HepG2 (cell line): ENCODE measurements at regions not wholly inside any gene's neighbourhood (a gene's known extent, or its start where the extent isn't known, plus 50 kb on each side); places are given as distances from the start of the nearest gene placed in this dataset.

ENCODE experiments used
- ATAC-seq: fragments of 200-7000 bp; cut with Tn5 transposase; 3 replicates; pipeline ENCODE4 v1.9.1; 2020; ENCODE audit warnings: mild to moderate bottlenecking, moderate library complexity
- BruUV-seq: library from RNA; stranded (reverse); fragments of 400-500 nt; replicated peaks from 2 replicates; lab custom pipeline; 2021; lab: Mats Ljungman, UMichigan
- CTCF ChIA-PET: fragments of 300-600 bp; formaldehyde crosslinking; extraction: SDS; loops from one replicate; lab custom pipeline; 2021; ENCODE audit warnings: low total read pairs, inconsistent platforms, low intra/inter-chr PET ratio; lab: Yijun Ruan, JAX
- POLR2A ChIA-PET: fragments of 350-600 bp; sonication (Branson Sonifier 250); formaldehyde crosslinking; loops from one replicate; lab custom pipeline; 2020; ENCODE audit warnings: antibody characterized with exemption, inconsistent platforms; lab: Yijun Ruan, JAX
- DNase-seq: peaks from one replicate; pipeline ENCODE4 v3.0.0-alpha.2; 2015; ENCODE audit warnings: low spot score
- FAIRE-seq: peaks from 3 replicates; lab custom pipeline; 2011; peaks lifted over from hg19 to GRCh38; lab: Jason Lieb, UNC
- H2AFZ ChIP-seq: one replicate; pipeline ENCODE4 v1.6.1; 2011; ENCODE audit warnings: low read length, inconsistent platforms
- H3K27ac ChIP-seq: fragments of 300-600 bp; 3 replicates; pipeline ENCODE4 v1.8.0; 2011; ENCODE audit warnings: mixed run types, mild to moderate bottlenecking, mixed read lengths, low read length, inconsistent platforms; ENCODE audit not compliant: insufficient read depth; ENCODE audit errors: extremely low read length
- H3K27me3 ChIP-seq, 2 experiments: fragments of 200-600 bp in 1 of 2; 2 replicates in 1 of 2; 3 replicates in 1 of 2; pipeline versions ENCODE4 v1.6.0 to v1.8.0; 2011; ENCODE audit warnings: low read length in 2 of 2, mild to moderate bottlenecking in 2 of 2, moderate library complexity in 2 of 2, inconsistent platforms in 1 of 2; ENCODE audit not compliant: insufficient read depth in 2 of 2, control insufficient read depth in 1 of 2
- H3K36me3 ChIP-seq, 2 experiments: fragments of 200-600 bp in 1 of 2; replicated peaks in 1 of 2; 2 replicates in 1 of 2; 3 replicates in 1 of 2; pipeline versions ENCODE4 v1.5.1 to v1.8.0; 2011; ENCODE audit warnings: low read length in 2 of 2, inconsistent platforms in 1 of 2; ENCODE audit not compliant: insufficient read depth in 2 of 2, control insufficient read depth in 1 of 2
- H3K4me1 ChIP-seq: 2 replicates; pipeline ENCODE4 v1.5.1; 2012; ENCODE audit warnings: low read length, inconsistent platforms; ENCODE audit not compliant: insufficient read depth
- H3K4me2 ChIP-seq: 2 replicates; pipeline ENCODE4 v1.6.0; 2011; ENCODE audit warnings: low read depth, low read length, inconsistent platforms
- H3K4me3 ChIP-seq, 3 experiments: fragments of 200-600 bp in 1 of 3; sonication (generic), shearing (Covaris generic) in 1 of 3; replicated peaks in 1 of 3; 2 replicates each; pipeline ENCODE4 v1.5.1; 2011 to 2016; ENCODE audit warnings: low read length in 3 of 3, inconsistent platforms in 2 of 3, low read depth in 2 of 3, mild to moderate bottlenecking in 2 of 3, control low read depth in 1 of 3, mixed read lengths in 1 of 3; ENCODE audit not compliant: insufficient read depth in 1 of 3
- H3K79me2 ChIP-seq: one replicate; pipeline ENCODE4 v1.6.1; 2011; ENCODE audit warnings: low read length, inconsistent platforms; ENCODE audit not compliant: insufficient read depth
- H3K9ac ChIP-seq: 2 replicates; pipeline ENCODE4 v1.6.0; 2011; ENCODE audit warnings: mild to moderate bottlenecking, low read depth, low read length, inconsistent platforms; ENCODE audit not compliant: insufficient read depth
- H3K9me3 ChIP-seq: 2 replicates; pipeline ENCODE4 v1.5.1; 2012; ENCODE audit warnings: mild to moderate bottlenecking, low read length
- H4K20me1 ChIP-seq: 2 replicates; pipeline ENCODE4 v1.6.0; 2011; ENCODE audit warnings: inconsistent platforms, mild to moderate bottlenecking, low read length, moderate library complexity; ENCODE audit not compliant: insufficient read depth
- ERF ChIP-seq: IDR thresholded peaks from 2 replicates; pipeline ENCODE4 v1.6.1; 2018; ENCODE audit warnings: missing biosample characterization, missing genetic modification reagents
- FOXJ3 ChIP-seq: sonication (generic); formaldehyde crosslinking; IDR thresholded peaks from 2 replicates; pipeline ENCODE4 v1.4.0; 2020; ENCODE audit warnings: missing genetic modification reagents, mild to moderate bottlenecking, borderline replicate concordance
- MAZ ChIP-seq, 2 experiments: sonication (generic) in 1 of 2; formaldehyde crosslinking in 1 of 2; IDR thresholded peaks; 2 replicates each; pipeline versions ENCODE4 v1.5.0 to v1.6.1; 2012 to 2020; ENCODE audit warnings: low read depth in 2 of 2, mild to moderate bottlenecking in 2 of 2, borderline replicate concordance in 1 of 2, improper control_type of control experiment in 1 of 2, low read length in 1 of 2, missing genetic modification reagents in 1 of 2, moderate library complexity in 1 of 2
- PRDM10 ChIP-seq: sonication (generic); formaldehyde crosslinking; IDR thresholded peaks from 2 replicates; pipeline ENCODE4 v1.4.0; 2020; ENCODE audit warnings: low read depth, missing genetic modification reagents
- RBM22 ChIP-seq: fragments of 200-400 bp; formaldehyde crosslinking; optimal IDR thresholded peaks from 2 replicates; pipeline ENCODE3; 2017; ENCODE audit warnings: mild to moderate bottlenecking, low read length, moderate library complexity
- RFX3 ChIP-seq: IDR thresholded peaks from 2 replicates; pipeline ENCODE4 v1.6.1; 2016; ENCODE audit warnings: missing biosample characterization, missing genetic modification reagents
- SIN3A ChIP-seq: IDR thresholded peaks from 2 replicates; pipeline ENCODE4 v1.6.1; 2011; ENCODE audit warnings: low read depth, mild to moderate bottlenecking, control low read depth, low read length, borderline replicate concordance
- SRSF9 ChIP-seq: fragments of 200-400 bp; formaldehyde crosslinking; IDR thresholded peaks from 2 replicates; pipeline ENCODE4 v1.6.1; 2018; ENCODE audit warnings: borderline replicate concordance, mild to moderate bottlenecking, low read depth, low read length; ENCODE audit not compliant: insufficient read depth, poor library complexity, severe bottlenecking
- TBX2 ChIP-seq: sonication (generic); formaldehyde crosslinking; IDR thresholded peaks from 2 replicates; pipeline ENCODE4 v1.5.0; 2020; ENCODE audit warnings: missing genetic modification reagents, mild to moderate bottlenecking, borderline replicate concordance
- ZNF296 ChIP-seq: sonication (generic); formaldehyde crosslinking; conservative IDR thresholded peaks from 2 replicates; pipeline ENCODE4 v1.5.0; 2020; ENCODE audit warnings: mild to moderate bottlenecking, missing genetic modification reagents
- ZNF496 ChIP-seq: sonication (generic); formaldehyde crosslinking; IDR thresholded peaks from 2 replicates; pipeline ENCODE4 v1.8.1; 2023; ENCODE audit warnings: mild to moderate bottlenecking, moderate library complexity, missing genetic modification reagents; ENCODE audit not compliant: insufficient replicate concordance
- ZNF761 ChIP-seq: sonication (generic); formaldehyde crosslinking; conservative IDR thresholded peaks from 2 replicates; pipeline ENCODE4 v1.4.0; 2020; ENCODE audit warnings: mild to moderate bottlenecking, missing genetic modification reagents
- WGBS: methylation state at CpG from one replicate; pipeline ENCODE4 v1.1.6; 2017; ENCODE audit warnings: low lambda C conversion rate; 5-methylcytosine and 5-hydroxymethylcytosine counted together
- in situ Hi-C: cut with HindIII; loops from 2 replicates; pipeline ENCODE4 v1.10.0; 2017; ENCODE audit warnings: low pct_unique_long_range_greater_than_20kb; ENCODE audit not compliant: extremely low pct_ligation_motif_present
- intact Hi-C: fragments of 100-400 bp; cut with micrococcal nuclease; formaldehyde crosslinking; loops from one replicate; pipeline ENCODE4 v1.10.0; 2022; ENCODE audit not compliant: unreplicated experiment
- TF ChIP-seq, protein P1 (sequence below): IDR thresholded peaks from 2 replicates; pipeline ENCODE4 v1.6.1; 2016; ENCODE audit warnings: low read depth, borderline replicate concordance

DNA sequence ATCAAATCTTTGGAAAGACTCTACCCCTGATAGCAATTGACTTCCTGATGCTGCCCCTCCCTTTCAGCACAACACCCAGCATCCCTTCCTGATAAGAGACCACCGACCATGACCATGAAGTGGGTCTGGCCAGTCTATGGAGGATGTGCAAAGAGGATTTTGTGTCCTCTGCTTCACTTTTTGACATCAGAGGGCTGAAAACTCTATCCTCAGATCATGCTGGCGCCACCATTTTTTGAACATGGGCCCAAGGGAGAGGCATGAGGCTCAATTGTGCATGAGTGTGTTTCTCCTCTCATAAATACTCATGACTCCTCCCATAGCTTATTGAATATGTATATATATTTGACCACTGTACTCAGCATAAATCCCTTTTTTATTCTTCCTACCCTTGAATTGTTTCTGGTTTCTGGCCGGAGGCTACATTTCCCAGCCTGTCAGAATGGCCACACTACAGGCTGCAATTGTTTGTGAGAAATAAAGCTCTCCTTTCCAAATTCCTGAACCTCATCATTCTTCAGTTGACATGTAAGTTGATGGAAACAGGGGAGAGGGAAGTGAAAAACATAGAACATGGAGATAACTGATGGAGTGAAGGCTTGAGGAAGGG, 314.1 kb downstream of the MYCN start:
- Histone ChIP-seq H3K4me3 (no peak overlapping the region), H3K4me2 (no peak overlapping the region), H2AFZ (no peak overlapping the region), H3K9ac (no peak overlapping the region), H3K27me3 (peaks cover 0 to 13% of the 10 kb centered on the region in 2 experiments; a peak in 1 of 5 replicates), H3K9me3 (no peaks in the 10 kb centered on the region), H3K79me2 (no peaks in the 10 kb centered on the region), H3K36me3 (no peaks in the 10 kb centered on the region), H4K20me1 (no peaks in the 10 kb centered on the region), H3K4me1 (no peaks in the 10 kb centered on the region), H3K27ac (no peak overlapping the region)
- ChIA-PET CTCF (no interaction called here), POLR2A (no interaction called here)
- in situ Hi-C loops: no loop called here
- intact Hi-C loops: no loop called here
- no TSS peak for BruUV-seq
- no peak for FAIRE-seq
- no peak for DNase-seq
- WGBS: 21% methylated on average over 3 of the region's 3 CpGs
- TF ChIP-seq PRDM10 (CRISPR knock-in tag) (no peak), RBM22 (no peak), FOXJ3 (no peak), ZNF761 (CRISPR knock-in tag) (no peak), SRSF9 (no peak), ZNF496 (CRISPR knock-in tag) (no peak), ZNF296 (CRISPR knock-in tag) (no peak), RFX3 (no peak), SIN3A (no peak), MAZ (IDR thresholded peaks at IDR 0.05; ENCODE audit: borderline replicate concordance, low read depth, low read length) (no peak), MAZ (CRISPR knock-in tag; IDR thresholded peaks at IDR 0.05; ENCODE audit: low read depth) (no peak), TBX2 (no peak), ERF (CRISPR knock-in tag) (no peak)
- TF ChIP-seq, protein P1, sequence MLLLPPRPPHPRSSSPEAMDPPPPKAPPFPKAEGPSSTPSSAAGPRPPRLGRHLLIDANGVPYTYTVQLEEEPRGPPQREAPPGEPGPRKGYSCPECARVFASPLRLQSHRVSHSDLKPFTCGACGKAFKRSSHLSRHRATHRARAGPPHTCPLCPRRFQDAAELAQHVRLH (CRISPR knock-in tag): no peak
- ATAC-seq: no peak
